HEK293 (cell line): ENCODE measurements at regions not wholly inside any gene's neighbourhood (a gene's known extent, or its start where the extent isn't known, plus 50 kb on each side); places are given as distances from the start of the nearest gene placed in this dataset.

Source experiments
- CTCF ChIA-PET: fragments of 350-600 bp; formaldehyde crosslinking; extraction: SDS; loops from one replicate; lab custom pipeline; 2021; ENCODE audit warnings: antibody characterized with exemption; lab: Yijun Ruan, JAX
- POLR2A ChIA-PET: fragments of 300-600 bp; formaldehyde crosslinking; extraction: SDS; loops from one replicate; lab custom pipeline; 2020; ENCODE audit warnings: antibody characterized with exemption, inconsistent platforms; lab: Yijun Ruan, JAX
- H3K27ac ChIP-seq: fragments of 200-500 bp; sonication (Bioruptor generic); 2 replicates; pipeline ENCODE4 v1.5.1; 2014; ENCODE audit warnings: low read depth, low read length, control low read depth, inconsistent platforms; ENCODE audit errors: extremely low read depth
- H3K36me3 ChIP-seq, 2 experiments: fragments of 200-500 bp in 1 of 2; sonication (Bioruptor generic) in 1 of 2; 1 replicate in 1 of 2; 2 replicates in 1 of 2; pipeline ENCODE4 v1.5.1; 2014 to 2017; ENCODE audit warnings: inconsistent platforms in 2 of 2, low read length in 2 of 2; ENCODE audit not compliant: control insufficient read depth in 2 of 2, insufficient read depth in 1 of 2
- H3K4me1 ChIP-seq: fragments of 200-500 bp; sonication (Bioruptor generic); 2 replicates; pipeline ENCODE4 v1.5.1; 2014; ENCODE audit warnings: mild to moderate bottlenecking, low read length, inconsistent platforms; ENCODE audit not compliant: control insufficient read depth, insufficient read depth
- H3K4me3 ChIP-seq: 2 replicates; pipeline ENCODE4 v1.5.1; 2011; ENCODE audit warnings: low read depth, mild to moderate bottlenecking, control low read depth, low read length, moderate library complexity
- H3K9me3 ChIP-seq: fragments of 200-500 bp; sonication (Bioruptor generic); 2 replicates; pipeline ENCODE4 v1.5.1; 2014; ENCODE audit warnings: low read depth, low read length, inconsistent platforms; ENCODE audit not compliant: control insufficient read depth, insufficient read depth
- FEZF1 ChIP-seq: fragments of 450-650 bp; formaldehyde crosslinking; IDR thresholded peaks from 2 replicates; pipeline ENCODE4 v1.5.1; 2016; ENCODE audit warnings: missing biosample characterization, missing genetic modification characterization
- GLIS1 ChIP-seq: fragments of 450-650 bp; formaldehyde crosslinking; IDR thresholded peaks from 2 replicates; pipeline ENCODE4 v1.5.1; 2016; ENCODE audit warnings: missing biosample characterization, missing genetic modification characterization
- PRDM10 ChIP-seq: fragments of 450-650 bp; formaldehyde crosslinking; IDR thresholded peaks from 2 replicates; pipeline ENCODE4 v1.5.1; 2016; ENCODE audit warnings: missing biosample characterization, missing genetic modification characterization
- RBAK ChIP-seq: fragments of 450-650 bp; formaldehyde crosslinking; IDR thresholded peaks from 2 replicates; pipeline ENCODE4 v1.5.1; 2016; ENCODE audit warnings: missing biosample characterization, missing genetic modification characterization
- SCRT1 ChIP-seq: fragments of 450-650 bp; formaldehyde crosslinking; IDR thresholded peaks from 2 replicates; pipeline ENCODE4 v1.5.1; 2016; ENCODE audit warnings: missing biosample characterization, missing genetic modification characterization, borderline replicate concordance
- SCRT2 ChIP-seq: fragments of 450-650 bp; formaldehyde crosslinking; IDR thresholded peaks from 2 replicates; pipeline ENCODE4 v1.5.1; 2016; ENCODE audit warnings: missing biosample characterization, missing genetic modification characterization
- WT1 ChIP-seq: fragments of 450-650 bp; formaldehyde crosslinking; IDR thresholded peaks from 2 replicates; pipeline ENCODE4 v1.5.1; 2016; ENCODE audit warnings: missing biosample characterization, missing genetic modification characterization
- YY1 ChIP-seq: fragments of 450-650 bp; formaldehyde crosslinking; IDR thresholded peaks from 2 replicates; pipeline ENCODE4 v1.5.1; 2018; ENCODE audit warnings: missing biosample characterization, missing genetic modification characterization
- ZBTB10 ChIP-seq: fragments of 450-650 bp; formaldehyde crosslinking; IDR thresholded peaks from 2 replicates; pipeline ENCODE4 v1.5.1; 2016; ENCODE audit warnings: missing biosample characterization, missing genetic modification characterization
- ZBTB44 ChIP-seq: fragments of 450-650 bp; IDR thresholded peaks from 2 replicates; pipeline ENCODE4 v1.5.1; 2018; ENCODE audit warnings: missing biosample characterization, mild to moderate bottlenecking, missing genetic modification characterization
- ZNF157 ChIP-seq: fragments of 450-650 bp; formaldehyde crosslinking; IDR thresholded peaks from 2 replicates; pipeline ENCODE4 v1.5.1; 2016; ENCODE audit warnings: missing biosample characterization, missing genetic modification characterization
- ZNF174 ChIP-seq: fragments of 450-650 bp; formaldehyde crosslinking; IDR thresholded peaks from 2 replicates; pipeline ENCODE4 v1.5.0; 2017; ENCODE audit warnings: missing biosample characterization, mild to moderate bottlenecking, missing genetic modification characterization
- ZNF274 ChIP-seq, 2 experiments: fragments of 200-500 bp in 1 of 2; fragments of 450-650 bp in 1 of 2; sonication (Bioruptor generic) in 1 of 2; formaldehyde crosslinking in 1 of 2; IDR thresholded peaks; 2 replicates each; pipeline versions ENCODE4 v1.5.1 to v1.6.1; 2014 to 2016; ENCODE audit warnings: borderline replicate concordance in 1 of 2, inconsistent platforms in 1 of 2, low read length in 1 of 2, missing biosample characterization in 1 of 2, missing genetic modification characterization in 1 of 2
- ZNF366 ChIP-seq: fragments of 450-650 bp; formaldehyde crosslinking; conservative IDR thresholded peaks from 2 replicates; pipeline ENCODE4 v1.5.1; 2016; ENCODE audit warnings: missing biosample characterization, missing genetic modification characterization
- ZNF416 ChIP-seq: fragments of 450-650 bp; formaldehyde crosslinking; IDR thresholded peaks from 2 replicates; pipeline ENCODE4 v1.5.1; 2016; ENCODE audit warnings: missing biosample characterization, missing genetic modification characterization
- ZNF510 ChIP-seq: fragments of 450-650 bp; formaldehyde crosslinking; IDR thresholded peaks from 2 replicates; pipeline ENCODE4 v1.5.1; 2018; ENCODE audit warnings: mild to moderate bottlenecking, missing genetic modification characterization, missing biosample characterization; ENCODE audit not compliant: insufficient replicate concordance
- ZNF600 ChIP-seq: fragments of 450-650 bp; formaldehyde crosslinking; IDR thresholded peaks from 2 replicates; pipeline ENCODE4 v1.5.1; 2016; ENCODE audit warnings: missing biosample characterization, missing genetic modification characterization
- ZNF623 ChIP-seq: fragments of 450-650 bp; formaldehyde crosslinking; IDR thresholded peaks from 2 replicates; pipeline ENCODE4 v1.5.1; 2016; ENCODE audit warnings: missing biosample characterization, missing genetic modification characterization
- ZNF785 ChIP-seq: fragments of 450-650 bp; formaldehyde crosslinking; IDR thresholded peaks from 2 replicates; pipeline ENCODE4 v1.5.1; 2016; ENCODE audit warnings: missing biosample characterization, missing genetic modification characterization
- TF ChIP-seq, protein P1 (sequence below): fragments of 450-650 bp; formaldehyde crosslinking; IDR thresholded peaks from 2 replicates; pipeline ENCODE4 v1.5.1; 2016; ENCODE audit warnings: missing biosample characterization, missing genetic modification characterization, low read depth
- TF ChIP-seq, protein P2 (sequence below): fragments of 450-650 bp; formaldehyde crosslinking; optimal IDR thresholded peaks from 2 replicates; pipeline ENCODE3; 2016; ENCODE audit warnings: missing biosample characterization, mild to moderate bottlenecking, missing genetic modification characterization
- TF ChIP-seq, protein P3 (sequence below): fragments of 450-650 bp; formaldehyde crosslinking; IDR thresholded peaks from 2 replicates; pipeline ENCODE4 v1.5.1; 2016; ENCODE audit warnings: missing biosample characterization, missing genetic modification characterization

DNA sequence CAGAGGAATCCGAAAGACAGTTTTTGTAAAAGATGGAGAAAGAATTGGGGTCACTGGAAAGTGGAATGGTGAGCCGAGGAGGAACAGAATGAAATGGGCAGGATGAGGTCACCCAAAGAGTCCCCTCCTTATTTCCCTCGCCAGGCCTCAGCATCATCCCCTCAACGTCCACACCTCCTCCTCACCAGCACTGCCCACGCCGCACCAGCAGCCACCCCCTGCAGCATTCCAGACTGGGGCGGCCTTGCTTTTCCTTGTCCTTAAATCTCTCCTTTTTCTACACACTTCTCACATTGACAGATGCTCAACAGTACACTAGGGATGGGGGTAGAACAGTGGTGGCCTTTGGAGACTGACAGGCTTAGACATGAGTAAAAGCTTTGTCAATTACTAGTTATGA is 363.1 kb upstream of the NOX3 start:
- H3K4me3 ChIP-seq = no peak overlapping the region
- no peak for TF ChIP-seq ZNF174 (tag by site-specific recombination)
- no peak for TF ChIP-seq SCRT1 (tag by site-specific recombination)
- TF ChIP-seq, protein P1, sequence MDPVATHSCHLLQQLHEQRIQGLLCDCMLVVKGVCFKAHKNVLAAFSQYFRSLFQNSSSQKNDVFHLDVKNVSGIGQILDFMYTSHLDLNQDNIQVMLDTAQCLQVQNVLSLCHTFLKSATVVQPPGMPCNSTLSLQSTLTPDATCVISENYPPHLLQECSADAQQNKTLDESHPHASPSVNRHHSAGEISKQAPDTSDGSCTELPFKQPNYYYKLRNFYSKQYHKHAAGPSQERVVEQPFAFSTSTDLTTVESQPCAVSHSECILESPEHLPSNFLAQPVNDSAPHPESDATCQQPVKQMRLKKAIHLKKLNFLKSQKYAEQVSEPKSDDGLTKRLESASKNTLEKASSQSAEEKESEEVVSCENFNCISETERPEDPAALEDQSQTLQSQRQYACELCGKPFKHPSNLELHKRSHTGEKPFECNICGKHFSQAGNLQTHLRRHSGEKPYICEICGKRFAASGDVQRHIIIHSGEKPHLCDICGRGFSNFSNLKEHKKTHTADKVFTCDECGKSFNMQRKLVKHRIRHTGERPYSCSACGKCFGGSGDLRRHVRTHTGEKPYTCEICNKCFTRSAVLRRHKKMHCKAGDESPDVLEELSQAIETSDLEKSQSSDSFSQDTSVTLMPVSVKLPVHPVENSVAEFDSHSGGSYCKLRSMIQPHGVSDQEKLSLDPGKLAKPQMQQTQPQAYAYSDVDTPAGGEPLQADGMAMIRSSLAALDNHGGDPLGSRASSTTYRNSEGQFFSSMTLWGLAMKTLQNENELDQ (tag by site-specific recombination) = no peak
- no peak for TF ChIP-seq RBAK (tag by site-specific recombination)
- no peak for TF ChIP-seq SCRT2 (tag by site-specific recombination)
- TF ChIP-seq FEZF1 (tag by site-specific recombination) = no peak
- TF ChIP-seq ZNF510 (tag by site-specific recombination) = no peak
- TF ChIP-seq, protein P2, sequence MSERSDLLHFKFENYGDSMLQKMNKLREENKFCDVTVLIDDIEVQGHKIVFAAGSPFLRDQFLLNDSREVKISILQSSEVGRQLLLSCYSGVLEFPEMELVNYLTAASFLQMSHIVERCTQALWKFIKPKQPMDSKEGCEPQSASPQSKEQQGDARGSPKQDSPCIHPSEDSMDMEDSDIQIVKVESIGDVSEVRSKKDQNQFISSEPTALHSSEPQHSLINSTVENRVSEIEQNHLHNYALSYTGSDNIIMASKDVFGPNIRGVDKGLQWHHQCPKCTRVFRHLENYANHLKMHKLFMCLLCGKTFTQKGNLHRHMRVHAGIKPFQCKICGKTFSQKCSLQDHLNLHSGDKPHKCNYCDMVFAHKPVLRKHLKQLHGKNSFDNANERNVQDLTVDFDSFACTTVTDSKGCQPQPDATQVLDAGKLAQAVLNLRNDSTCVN = no peak
- TF ChIP-seq ZNF157 (tag by site-specific recombination) = no peak
- TF ChIP-seq ZNF623 (tag by site-specific recombination) = no peak
- no peaks in the 10 kb centered on the region for H3K36me3 ChIP-seq
- H3K4me1 ChIP-seq = no peaks in the 10 kb centered on the region
- no peak overlapping the region for H3K27ac ChIP-seq
- CTCF ChIA-PET = no interaction called here
- POLR2A ChIA-PET = no interaction called here
- H3K9me3 ChIP-seq = no peaks in the 10 kb centered on the region

- Histone ChIP-seq H3K27ac (no peak overlapping the region), H3K4me1 (no peaks in the 10 kb centered on the region), H3K4me3 (no peak overlapping the region), H3K36me3 (no peaks in the 10 kb centered on the region), H3K9me3 (no peaks in the 10 kb centered on the region)
- POLR2A ChIA-PET = no interaction called here
- TF ChIP-seq ZBTB10 (tag by site-specific recombination) (no peak), ZBTB44 (no peak), PRDM10 (tag by site-specific recombination) (no peak), ZNF274 (IDR thresholded peaks at IDR 0.05; ENCODE audit: low read length) (no peak), ZNF274 (tag by site-specific recombination; IDR thresholded peaks at IDR 0.05; ENCODE audit: borderline replicate concordance) (no peak), ZNF366 (tag by site-specific recombination) (no peak), GLIS1 (no peak), YY1 (tag by site-specific recombination) (no peak), WT1 (tag by site-specific recombination) (no peak), ZNF600 (tag by site-specific recombination) (no peak), RBAK (tag by site-specific recombination) (no peak), ZNF785 (tag by site-specific recombination) (no peak), ZNF416 (tag by site-specific recombination) (no peak)
- TF ChIP-seq, protein P3, sequence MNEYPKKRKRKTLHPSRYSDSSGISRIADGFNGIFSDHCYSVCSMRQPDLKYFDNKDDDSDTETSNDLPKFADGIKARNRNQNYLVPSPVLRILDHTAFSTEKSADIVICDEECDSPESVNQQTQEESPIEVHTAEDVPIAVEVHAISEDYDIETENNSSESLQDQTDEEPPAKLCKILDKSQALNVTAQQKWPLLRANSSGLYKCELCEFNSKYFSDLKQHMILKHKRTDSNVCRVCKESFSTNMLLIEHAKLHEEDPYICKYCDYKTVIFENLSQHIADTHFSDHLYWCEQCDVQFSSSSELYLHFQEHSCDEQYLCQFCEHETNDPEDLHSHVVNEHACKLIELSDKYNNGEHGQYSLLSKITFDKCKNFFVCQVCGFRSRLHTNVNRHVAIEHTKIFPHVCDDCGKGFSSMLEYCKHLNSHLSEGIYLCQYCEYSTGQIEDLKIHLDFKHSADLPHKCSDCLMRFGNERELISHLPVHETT (tag by site-specific recombination) = no peak
- CTCF ChIA-PET = no interaction called here
Measured at GRCh38 chr6:155813548-155813947, 357.9 kb upstream of the NOX3 start.
